ENCODE measurements at regions not wholly inside any gene's neighbourhood (a gene's known extent, or its start where the extent isn't known, plus 50 kb on each side); places are given as distances from the start of the nearest gene placed in this dataset.

DNA sequence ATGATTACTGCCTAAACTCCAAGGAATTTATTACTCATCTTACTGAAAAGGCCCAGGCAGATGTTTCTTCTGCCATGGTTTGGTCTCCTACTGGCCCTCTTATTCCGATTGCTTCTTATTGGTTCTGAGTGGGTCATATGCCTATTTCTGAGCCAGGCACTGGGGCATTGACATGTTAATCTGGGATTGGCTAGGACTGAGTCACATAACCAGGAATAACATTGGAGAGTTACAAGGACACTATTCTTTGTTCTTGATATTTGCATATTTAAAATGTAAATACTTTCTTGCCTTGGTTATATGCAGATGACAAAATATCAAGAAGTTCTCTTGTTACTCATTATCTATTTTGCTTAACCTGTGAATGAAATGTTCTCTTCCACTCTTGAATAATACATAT, 534.4 kb upstream of the SLC39A10 start:
- Histone ChIP-seq H3K9me2 (replicated peaks; ENCODE audit: insufficient read depth, low read length) (no peaks in the 10 kb centered on the region), H3F3A (ENCODE audit: insufficient read depth, low read length) (no peaks in the 10 kb centered on the region), H3K4me3 (ENCODE audit: low read length) (no peak overlapping the region), H4K20me1 (ENCODE audit: insufficient read depth, low read length) (no peaks in the 10 kb centered on the region), H2AFZ (ENCODE audit: low read length) (no peak overlapping the region), H3K79me2 (ENCODE audit: low read length) (no peaks in the 10 kb centered on the region), H3K4me2 (ENCODE audit: low read depth, low read length) (no peak overlapping the region), H3K4me1 (ENCODE audit: low read length) (no peaks in the 10 kb centered on the region), H3K9ac (ENCODE audit: low read length) (no peak overlapping the region), H3K27me3 (replicated peaks; ENCODE audit: insufficient read depth, low read length) (no peaks in the 10 kb centered on the region), H3K36me3 (replicated peaks; ENCODE audit: insufficient read depth, low read length) (no peaks in the 10 kb centered on the region), H3K27ac (ENCODE audit: low read length) (no peak overlapping the region), H3K9me3 (replicated peaks; ENCODE audit: insufficient read depth, low read length) (no peaks in the 10 kb centered on the region)
- no peak for TF ChIP-seq EZH2phosphoT487 (IDR thresholded peaks at IDR 0.05; ENCODE audit: low read length)
- TF ChIP-seq, protein P1, sequence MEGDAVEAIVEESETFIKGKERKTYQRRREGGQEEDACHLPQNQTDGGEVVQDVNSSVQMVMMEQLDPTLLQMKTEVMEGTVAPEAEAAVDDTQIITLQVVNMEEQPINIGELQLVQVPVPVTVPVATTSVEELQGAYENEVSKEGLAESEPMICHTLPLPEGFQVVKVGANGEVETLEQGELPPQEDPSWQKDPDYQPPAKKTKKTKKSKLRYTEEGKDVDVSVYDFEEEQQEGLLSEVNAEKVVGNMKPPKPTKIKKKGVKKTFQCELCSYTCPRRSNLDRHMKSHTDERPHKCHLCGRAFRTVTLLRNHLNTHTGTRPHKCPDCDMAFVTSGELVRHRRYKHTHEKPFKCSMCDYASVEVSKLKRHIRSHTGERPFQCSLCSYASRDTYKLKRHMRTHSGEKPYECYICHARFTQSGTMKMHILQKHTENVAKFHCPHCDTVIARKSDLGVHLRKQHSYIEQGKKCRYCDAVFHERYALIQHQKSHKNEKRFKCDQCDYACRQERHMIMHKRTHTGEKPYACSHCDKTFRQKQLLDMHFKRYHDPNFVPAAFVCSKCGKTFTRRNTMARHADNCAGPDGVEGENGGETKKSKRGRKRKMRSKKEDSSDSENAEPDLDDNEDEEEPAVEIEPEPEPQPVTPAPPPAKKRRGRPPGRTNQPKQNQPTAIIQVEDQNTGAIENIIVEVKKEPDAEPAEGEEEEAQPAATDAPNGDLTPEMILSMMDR (IDR thresholded peaks at IDR 0.05; ENCODE audit: low read length), result no peak
- TF ChIP-seq EZH2 (optimal IDR thresholded peaks at IDR 0.05; ENCODE audit: low read depth, low read length), result no peak
- DNase-seq, result no peak

DNA sequence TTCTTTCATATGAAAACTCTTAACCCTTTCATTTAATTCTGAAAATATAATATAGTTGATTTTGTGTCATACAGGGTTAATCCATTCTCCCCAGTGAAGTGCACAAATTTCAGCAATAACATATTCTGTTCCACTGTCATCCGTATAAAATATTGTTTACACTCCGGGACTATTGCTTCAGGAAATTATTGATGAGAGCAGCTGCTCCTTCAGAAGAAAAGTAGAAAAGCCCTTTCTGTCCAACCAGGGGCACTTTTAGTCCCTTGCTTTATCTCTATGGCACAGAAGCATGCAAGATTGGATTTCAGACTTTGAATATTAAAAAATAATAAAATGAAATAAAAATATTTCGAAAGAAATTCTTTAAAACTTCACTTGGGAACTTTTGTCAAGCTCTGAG, 535.7 kb upstream of the SLC39A10 start:
- Histone ChIP-seq H3K27me3 (replicated peaks; ENCODE audit: insufficient read depth, low read length) (no peaks in the 10 kb centered on the region), H2AFZ (ENCODE audit: low read length) (no peak overlapping the region), H3K4me2 (ENCODE audit: low read depth, low read length) (no peak overlapping the region), H3K9ac (ENCODE audit: low read length) (no peak overlapping the region), H3F3A (ENCODE audit: insufficient read depth, low read length) (no peaks in the 10 kb centered on the region), H3K9me3 (replicated peaks; ENCODE audit: insufficient read depth, low read length) (no peaks in the 10 kb centered on the region), H3K9me2 (replicated peaks; ENCODE audit: insufficient read depth, low read length) (no peaks in the 10 kb centered on the region), H4K20me1 (ENCODE audit: insufficient read depth, low read length) (no peaks in the 10 kb centered on the region), H3K36me3 (replicated peaks; ENCODE audit: insufficient read depth, low read length) (no peaks in the 10 kb centered on the region), H3K4me3 (ENCODE audit: low read length) (no peak overlapping the region), H3K79me2 (ENCODE audit: low read length) (no peaks in the 10 kb centered on the region), H3K27ac (ENCODE audit: low read length) (no peak overlapping the region), H3K4me1 (ENCODE audit: low read length) (no peaks in the 10 kb centered on the region)
- no peak for DNase-seq
- no peak for TF ChIP-seq EZH2phosphoT487 (IDR thresholded peaks at IDR 0.05; ENCODE audit: low read length)

- Histone ChIP-seq H3K9me3 (replicated peaks; ENCODE audit: insufficient read depth, low read length) (no peaks in the 10 kb centered on the region), H3F3A (ENCODE audit: insufficient read depth, low read length) (no peaks in the 10 kb centered on the region), H3K4me2 (ENCODE audit: low read depth, low read length) (no peak overlapping the region), H3K36me3 (replicated peaks; ENCODE audit: insufficient read depth, low read length) (no peaks in the 10 kb centered on the region), H3K27ac (ENCODE audit: low read length) (no peak overlapping the region), H3K4me3 (ENCODE audit: low read length) (no peak overlapping the region), H3K27me3 (replicated peaks; ENCODE audit: insufficient read depth, low read length) (no peaks in the 10 kb centered on the region), H3K9ac (ENCODE audit: low read length) (no peak overlapping the region), H2AFZ (ENCODE audit: low read length) (no peak overlapping the region), H3K9me2 (replicated peaks; ENCODE audit: insufficient read depth, low read length) (no peaks in the 10 kb centered on the region), H3K4me1 (ENCODE audit: low read length) (no peaks in the 10 kb centered on the region), H4K20me1 (ENCODE audit: insufficient read depth, low read length) (no peaks in the 10 kb centered on the region), H3K79me2 (ENCODE audit: low read length) (no peaks in the 10 kb centered on the region)
- no peak for DNase-seq
- TF ChIP-seq EZH2phosphoT487 (IDR thresholded peaks at IDR 0.05; ENCODE audit: low read length) (no peak), EZH2 (optimal IDR thresholded peaks at IDR 0.05; ENCODE audit: low read depth, low read length) (no peak)
- TF ChIP-seq, protein P1 (IDR thresholded peaks at IDR 0.05; ENCODE audit: low read length), result no peak
These were observed 537.8 kb upstream of the SLC39A10 start for GRCh38 chr2:195119231-195119630.

DNA sequence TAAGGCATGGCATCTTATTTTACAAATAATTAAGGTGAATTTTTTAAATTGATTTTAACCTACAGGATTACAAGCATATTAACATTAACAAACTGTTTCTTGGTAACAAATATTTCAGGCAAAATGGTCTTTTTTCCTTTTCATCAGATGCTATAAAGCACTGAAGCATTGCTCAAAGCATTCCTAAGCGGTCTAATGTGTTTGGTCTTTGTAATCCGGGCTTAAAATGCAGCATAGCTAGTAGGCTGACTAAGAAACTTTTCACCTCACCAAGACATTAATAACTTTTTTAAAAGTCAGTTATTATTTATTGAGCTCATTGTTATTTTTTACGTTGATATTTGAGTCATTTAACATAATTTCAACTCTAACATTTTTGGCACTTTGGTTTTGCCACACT, 538.8 kb upstream of the SLC39A10 start:
- Histone ChIP-seq H2AFZ (ENCODE audit: low read length) (no peak overlapping the region), H3K4me2 (ENCODE audit: low read depth, low read length) (no peak overlapping the region), H3K36me3 (replicated peaks; ENCODE audit: insufficient read depth, low read length) (no peaks in the 10 kb centered on the region), H3K4me1 (ENCODE audit: low read length) (no peaks in the 10 kb centered on the region), H3K9ac (ENCODE audit: low read length) (no peak overlapping the region), H3K9me2 (replicated peaks; ENCODE audit: insufficient read depth, low read length) (no peaks in the 10 kb centered on the region), H3K4me3 (ENCODE audit: low read length) (no peak overlapping the region), H3K27me3 (replicated peaks; ENCODE audit: insufficient read depth, low read length) (no peaks in the 10 kb centered on the region), H3F3A (ENCODE audit: insufficient read depth, low read length) (no peaks in the 10 kb centered on the region), H3K79me2 (ENCODE audit: low read length) (no peaks in the 10 kb centered on the region), H3K27ac (ENCODE audit: low read length) (no peak overlapping the region), H4K20me1 (ENCODE audit: insufficient read depth, low read length) (no peaks in the 10 kb centered on the region), H3K9me3 (replicated peaks; ENCODE audit: insufficient read depth, low read length) (no peaks in the 10 kb centered on the region)
- no peak for DNase-seq
- TF ChIP-seq, protein P1 (IDR thresholded peaks at IDR 0.05; ENCODE audit: low read length), result no peak
- TF ChIP-seq EZH2phosphoT487 (IDR thresholded peaks at IDR 0.05; ENCODE audit: low read length), result no peak
- no peak for TF ChIP-seq EZH2 (optimal IDR thresholded peaks at IDR 0.05; ENCODE audit: low read depth, low read length)
